PC-3 (cell line): ENCODE measurements at regions not wholly inside any gene's neighbourhood (a gene's known extent, or its start where the extent isn't known, plus 50 kb on each side); places are given as distances from the start of the nearest gene placed in this dataset.

Experiments used
- ATAC-seq: fragments of 200-7000 bp; cut with Tn5 transposase; 2 replicates; pipeline ENCODE4 v1.9.1; 2020; ENCODE audit warnings: mild to moderate bottlenecking, moderate library complexity
- BruUV-seq: library from RNA; stranded (reverse); fragments of 400-500 nt; replicated peaks from 2 replicates; lab custom pipeline; 2021; lab: Mats Ljungman, UMichigan
- CTCF ChIA-PET: fragments of 300-600 bp; sonication (Branson Sonifier 250); formaldehyde crosslinking; loops from one replicate; lab custom pipeline; 2022; ENCODE audit warnings: antibody characterized with exemption; lab: Charles Lee
- POLR2A ChIA-PET: fragments of 300-600 bp; sonication (Branson Sonifier 250); formaldehyde crosslinking; loops from one replicate; lab custom pipeline; 2022; ENCODE audit warnings: antibody characterized with exemption; ENCODE audit not compliant: unreplicated experiment; lab: Charles Lee
- DNase-seq: peaks from one replicate; pipeline ENCODE4 v3.0.0-alpha.2; 2015
- H2AFZ ChIP-seq: fragments of 300-600 bp; sonication (generic); 2 replicates; pipeline ENCODE4 v1.6.0; 2016; ENCODE audit warnings: antibody characterized with exemption, low read length
- H3F3A ChIP-seq: fragments of 300-600 bp; sonication (generic); one replicate; pipeline ENCODE4 v1.6.0; 2017; ENCODE audit warnings: antibody characterized with exemption, low read length, control low read depth, mild to moderate bottlenecking; ENCODE audit not compliant: unreplicated experiment
- H3K27ac ChIP-seq: fragments of 300-600 bp; sonication (generic); 2 replicates; pipeline ENCODE4 v1.5.1; 2016; ENCODE audit warnings: mild to moderate bottlenecking, low read length
- H3K27me3 ChIP-seq: fragments of 300-600 bp; sonication (generic); 2 replicates; pipeline ENCODE4 v1.6.1; 2016; ENCODE audit warnings: low read length, mixed read lengths
- H3K36me3 ChIP-seq: fragments of 300-600 bp; sonication (generic); 2 replicates; pipeline ENCODE4 v1.6.1; 2016; ENCODE audit warnings: low read depth, mixed run types, low read length, mixed read lengths
- H3K4me1 ChIP-seq: fragments of 300-600 bp; sonication (generic); 2 replicates; pipeline ENCODE4 v1.5.1; 2016; ENCODE audit warnings: low read length; ENCODE audit not compliant: insufficient read depth
- H3K4me2 ChIP-seq: fragments of 300-600 bp; sonication (generic); 2 replicates; pipeline ENCODE4 v1.6.0; 2016; ENCODE audit warnings: low read length
- H3K4me3 ChIP-seq: fragments of 300-600 bp; sonication (generic); 2 replicates; pipeline ENCODE4 v1.5.1; 2016; ENCODE audit warnings: mild to moderate bottlenecking, low read length, mixed read lengths
- H3K79me2 ChIP-seq: fragments of 300-600 bp; sonication (generic); 2 replicates; pipeline ENCODE4 v1.6.1; 2017; ENCODE audit warnings: low read length, mixed read lengths
- H3K9ac ChIP-seq: fragments of 300-600 bp; sonication (generic); 2 replicates; pipeline ENCODE4 v1.6.0; 2016; ENCODE audit warnings: mild to moderate bottlenecking, low read length
- H3K9me2 ChIP-seq: fragments of 300-600 bp; sonication (generic); replicated peaks from 2 replicates; pipeline ENCODE4 v1.6.1; 2016; ENCODE audit warnings: mixed run types, low read length, mixed read lengths
- H3K9me3 ChIP-seq: fragments of 300-600 bp; sonication (generic); 2 replicates; pipeline ENCODE4 v1.6.1; 2016; ENCODE audit warnings: low read length, mixed read lengths
- H4K20me1 ChIP-seq: fragments of 300-600 bp; sonication (generic); 2 replicates; pipeline ENCODE4 v1.6.1; 2016; ENCODE audit warnings: low read length, mixed read lengths
- EZH2 ChIP-seq: fragments of 300-600 bp; sonication (generic); IDR thresholded peaks from one replicate; pipeline ENCODE4 v1.6.1; 2017; ENCODE audit warnings: antibody characterized with exemption, mild to moderate bottlenecking, low read length; ENCODE audit not compliant: unreplicated experiment
- EZH2phosphoT487 ChIP-seq: fragments of 300-600 bp; sonication (generic); IDR thresholded peaks from 2 replicates; pipeline ENCODE4 v1.6.1; 2018; ENCODE audit warnings: mild to moderate bottlenecking, antibody characterized with exemption, low read length, borderline replicate concordance
- intact Hi-C: fragments of 100-400 bp; cut with micrococcal nuclease; formaldehyde crosslinking; loops from 2 replicates; pipeline ENCODE4 v1.9.0; 2023
- TF ChIP-seq, protein P1 (sequence below): fragments of 300-600 bp; sonication (generic); conservative IDR thresholded peaks from 2 replicates; pipeline ENCODE4 v1.5.1; 2017; ENCODE audit warnings: antibody characterized with exemption, low read depth, mild to moderate bottlenecking, low read length

DNA sequence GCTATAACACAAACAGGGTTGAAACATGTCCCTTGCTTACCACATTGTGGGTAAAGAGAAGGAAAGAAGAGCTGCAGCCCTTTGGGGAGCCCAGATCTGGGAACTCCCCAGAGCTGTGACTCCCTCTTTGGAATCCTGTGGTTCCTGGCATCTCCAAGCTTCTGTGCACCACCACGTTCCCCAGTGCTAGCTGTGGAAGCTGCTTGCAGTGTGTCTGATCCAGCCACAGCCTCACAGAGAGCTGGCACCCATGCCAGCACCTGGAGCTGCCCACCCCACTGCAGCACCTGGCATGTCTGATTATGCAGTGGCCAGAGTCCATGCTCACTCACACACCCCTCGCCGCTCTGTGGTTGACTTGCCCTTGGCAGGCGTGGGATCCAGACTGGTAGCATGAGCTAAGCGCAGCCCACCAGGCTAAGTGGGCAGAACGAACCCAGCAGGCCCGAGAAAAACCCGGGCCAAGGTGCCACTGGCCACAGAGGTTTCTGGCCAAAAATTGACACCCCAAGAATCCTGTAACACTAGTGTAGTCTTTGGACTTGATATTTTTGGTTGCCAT is 252.6 kb upstream of the KCNJ16 start:
- no peaks in the 10 kb centered on the region for H3K9me2 ChIP-seq
- H3K27me3 ChIP-seq: no peaks in the 10 kb centered on the region
- TF ChIP-seq EZH2 (no peak), EZH2phosphoT487 (no peak)
- TF ChIP-seq, protein P1, sequence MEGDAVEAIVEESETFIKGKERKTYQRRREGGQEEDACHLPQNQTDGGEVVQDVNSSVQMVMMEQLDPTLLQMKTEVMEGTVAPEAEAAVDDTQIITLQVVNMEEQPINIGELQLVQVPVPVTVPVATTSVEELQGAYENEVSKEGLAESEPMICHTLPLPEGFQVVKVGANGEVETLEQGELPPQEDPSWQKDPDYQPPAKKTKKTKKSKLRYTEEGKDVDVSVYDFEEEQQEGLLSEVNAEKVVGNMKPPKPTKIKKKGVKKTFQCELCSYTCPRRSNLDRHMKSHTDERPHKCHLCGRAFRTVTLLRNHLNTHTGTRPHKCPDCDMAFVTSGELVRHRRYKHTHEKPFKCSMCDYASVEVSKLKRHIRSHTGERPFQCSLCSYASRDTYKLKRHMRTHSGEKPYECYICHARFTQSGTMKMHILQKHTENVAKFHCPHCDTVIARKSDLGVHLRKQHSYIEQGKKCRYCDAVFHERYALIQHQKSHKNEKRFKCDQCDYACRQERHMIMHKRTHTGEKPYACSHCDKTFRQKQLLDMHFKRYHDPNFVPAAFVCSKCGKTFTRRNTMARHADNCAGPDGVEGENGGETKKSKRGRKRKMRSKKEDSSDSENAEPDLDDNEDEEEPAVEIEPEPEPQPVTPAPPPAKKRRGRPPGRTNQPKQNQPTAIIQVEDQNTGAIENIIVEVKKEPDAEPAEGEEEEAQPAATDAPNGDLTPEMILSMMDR: no peak
- H4K20me1 ChIP-seq: no peaks in the 10 kb centered on the region
- no TSS peak for BruUV-seq
- DNase-seq (no peak), ATAC-seq (no peak)
- POLR2A ChIA-PET: no interaction called here
- CTCF ChIA-PET: no interaction called here
- no peaks in the 10 kb centered on the region for H3K79me2 ChIP-seq
- no peak overlapping the region for H3K27ac ChIP-seq
- no peak overlapping the region for H3K4me2 ChIP-seq
- no peaks in the 10 kb centered on the region for H3F3A ChIP-seq
- no peak overlapping the region for H3K4me3 ChIP-seq
- H3K36me3 ChIP-seq: no peaks in the 10 kb centered on the region
- no peaks in the 10 kb centered on the region for H3K9me3 ChIP-seq
- no peak overlapping the region for H3K9ac ChIP-seq
- no peaks in the 10 kb centered on the region for H3K4me1 ChIP-seq
- intact Hi-C loops: no loop called here
- no peak overlapping the region for H2AFZ ChIP-seq

DNA sequence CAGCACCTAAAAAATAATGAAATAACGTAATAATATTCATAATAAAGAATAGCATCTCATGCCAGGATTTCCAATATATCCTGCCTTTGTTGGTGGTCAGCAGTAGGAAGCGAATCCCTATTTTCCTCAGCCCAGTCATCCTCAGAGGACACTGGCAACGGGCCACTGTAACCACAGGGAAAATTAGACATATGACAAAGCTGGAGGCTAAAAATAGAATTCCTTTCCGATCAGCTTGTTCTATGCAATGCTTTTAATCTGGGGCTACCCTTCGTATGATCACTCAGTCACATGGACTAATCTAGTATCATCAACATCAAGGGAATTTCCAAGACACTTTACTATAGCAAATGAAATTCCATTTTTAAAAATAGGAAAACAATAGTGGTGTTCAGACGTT is 246.9 kb upstream of the KCNJ16 start:
- Histone ChIP-seq H2AFZ (no peak overlapping the region), H3K4me2 (no peak overlapping the region)
- intact Hi-C loops: no loop called here

DNA sequence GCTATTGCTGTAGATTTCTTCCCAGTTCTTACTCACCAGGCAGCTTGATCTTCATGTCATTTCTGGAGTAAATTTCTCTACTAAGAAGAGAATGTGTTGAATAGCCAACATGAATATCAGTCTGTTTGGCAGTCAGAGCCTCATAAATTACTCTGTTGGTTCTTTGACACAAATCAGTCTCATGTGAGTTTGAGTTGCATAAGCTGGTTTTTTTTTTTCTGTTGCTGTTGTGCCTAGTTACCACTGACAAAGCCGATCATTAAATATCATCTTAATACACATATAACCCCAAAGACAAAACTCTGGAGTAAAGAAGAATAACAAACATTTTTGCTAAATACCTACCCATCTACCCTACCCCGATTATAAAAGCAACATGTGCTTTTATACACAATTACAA is 240.5 kb upstream of the KCNJ16 start:
- CTCF ChIA-PET: no interaction called here

More for the DNA sequence above, 246.9 kb upstream of the KCNJ16 start:
- DNase-seq: peak; percentile 48
- ATAC-seq: no peak
- no peak overlapping the region for H3K27ac ChIP-seq
- H3K9ac ChIP-seq: no peak overlapping the region
- H3K36me3 ChIP-seq: no peaks in the 10 kb centered on the region
- H3K4me1 ChIP-seq: no peaks in the 10 kb centered on the region
- H3K9me2 ChIP-seq: no peaks in the 10 kb centered on the region
- H3K4me3 ChIP-seq: no peak overlapping the region
- no peaks in the 10 kb centered on the region for H3K9me3 ChIP-seq
- H3K27me3 ChIP-seq: no peaks in the 10 kb centered on the region
- H4K20me1 ChIP-seq: no peaks in the 10 kb centered on the region
- H3F3A ChIP-seq: no peaks in the 10 kb centered on the region
- ChIA-PET POLR2A (interaction anchor here (0.5 kb wide), 1 partner anchor 43 kb away, joined by 3 read pairs; no protein-coding TSS in a partner anchor), CTCF (no interaction called here)
- no peak for TF ChIP-seq EZH2phosphoT487
- TF ChIP-seq EZH2: no peak
- TF ChIP-seq, protein P1: no peak
- H3K79me2 ChIP-seq: no peaks in the 10 kb centered on the region
- no TSS peak for BruUV-seq

More for the DNA sequence above, 240.5 kb upstream of the KCNJ16 start:
- no peaks in the 10 kb centered on the region for H4K20me1 ChIP-seq
- no peaks in the 10 kb centered on the region for H3F3A ChIP-seq
- no peak for ATAC-seq
- TF ChIP-seq EZH2: no peak
- TF ChIP-seq, protein P1: no peak
- no peak for TF ChIP-seq EZH2phosphoT487
- H3K27me3 ChIP-seq: no peaks in the 10 kb centered on the region
- DNase-seq: no peak
- no peak overlapping the region for H3K9ac ChIP-seq
- no peak overlapping the region for H3K4me3 ChIP-seq
- intact Hi-C loops: no loop called here
- POLR2A ChIA-PET: interaction anchor here (0.6 kb wide), 2 partner anchors 150 to 162 kb away, joined by 3 to 5 read pairs; no protein-coding TSS in a partner anchor
- no TSS peak for BruUV-seq
- H3K36me3 ChIP-seq: no peaks in the 10 kb centered on the region; the same call in 1 of the 2 replicates
- peaks cover 9% of the 10 kb centered on the region for H3K9me3 ChIP-seq
- H3K27ac ChIP-seq: no peak overlapping the region
- H3K4me2 ChIP-seq: no peak overlapping the region
- no peaks in the 10 kb centered on the region for H3K79me2 ChIP-seq
- H2AFZ ChIP-seq: no peak overlapping the region
- H3K9me2 ChIP-seq: no peaks in the 10 kb centered on the region
- no peaks in the 10 kb centered on the region for H3K4me1 ChIP-seq
